Esophagus squamous epithelium (tissue), 5 donors: ENCODE measurements at regions not wholly inside any gene's neighbourhood (a gene's known extent, or its start where the extent isn't known, plus 50 kb on each side); places are given as distances from the start of the nearest gene placed in this dataset.
"Not testable (repeated sequence)": the region's sequence is repeated elsewhere in the genome, so short reads cannot be mapped to it uniquely, and the experiment has no call there.

Source experiments
- DNase-seq: peaks from one replicate; lab custom pipeline; 2025; lab: John Stamatoyannopoulos, UW
- H3K27ac ChIP-seq, 4 donors: fragments of 200-600 bp; sonication (generic); one replicate each; pipeline ENCODE4 v1.5.1; 2016 to 2019; ENCODE audit warnings: mild to moderate bottlenecking in 1 of 4
- H3K27me3 ChIP-seq, 4 donors: fragments of 200-600 bp; sonication (generic); 1 replicate in 3 of 4; 2 replicates in 1 of 4; pipeline versions ENCODE4 v1.5.1 to v1.6.0; 2017 to 2021; ENCODE audit warnings: antibody characterized with exemption in 1 of 4
- H3K36me3 ChIP-seq, 3 donors: fragments of 200-600 bp; sonication (generic); one replicate each; pipeline ENCODE4 v1.5.1; 2016 to 2019
- H3K4me1 ChIP-seq, 3 donors: fragments of 200-600 bp; sonication (generic); one replicate each; pipeline ENCODE4 v1.5.1; 2017 to 2019
- H3K4me3 ChIP-seq, 4 donors: fragments of 200-600 bp; sonication (generic); 1 replicate in 3 of 4; 2 replicates in 1 of 4; pipeline ENCODE4 v1.5.1; 2016 to 2019; ENCODE audit warnings: mild to moderate bottlenecking in 2 of 4, moderate library complexity in 1 of 4
- H3K9me3 ChIP-seq, 3 donors: fragments of 200-600 bp; sonication (generic); one replicate each; pipeline ENCODE4 v1.5.1; 2016 to 2019
- POLR2A ChIP-seq, 4 donors: fragments of 450-650 bp; IDR thresholded peaks; one replicate each; pipeline ENCODE4 v1.6.1; 2017; ENCODE audit warnings: antibody characterized with exemption in 4 of 4, mild to moderate bottlenecking in 4 of 4, moderate library complexity in 3 of 4
- WGBS, 2 donors: methylation state at CpG; one replicate each; pipeline ENCODE4 v1.1.5; 2018; 5-methylcytosine and 5-hydroxymethylcytosine counted together
- intact Hi-C: fragments of 100-400 bp; cut with DNase I; formaldehyde crosslinking; loops from one replicate; pipeline ENCODE4 v1.15.0; 2022
- TF ChIP-seq, protein P1 (sequence below), 6 experiments: fragments of 450-650 bp in 4 of 6; fragments of 200-600 bp in 2 of 6; sonication (generic) in 2 of 6; IDR thresholded peaks; one replicate each; pipeline ENCODE4 v1.5.1; 2016 to 2019; ENCODE audit warnings: antibody characterized with exemption in 6 of 6, mild to moderate bottlenecking in 4 of 6, moderate library complexity in 4 of 6
- donor health status: DM: yes; HTN: yes; CAD: no.

DNA sequence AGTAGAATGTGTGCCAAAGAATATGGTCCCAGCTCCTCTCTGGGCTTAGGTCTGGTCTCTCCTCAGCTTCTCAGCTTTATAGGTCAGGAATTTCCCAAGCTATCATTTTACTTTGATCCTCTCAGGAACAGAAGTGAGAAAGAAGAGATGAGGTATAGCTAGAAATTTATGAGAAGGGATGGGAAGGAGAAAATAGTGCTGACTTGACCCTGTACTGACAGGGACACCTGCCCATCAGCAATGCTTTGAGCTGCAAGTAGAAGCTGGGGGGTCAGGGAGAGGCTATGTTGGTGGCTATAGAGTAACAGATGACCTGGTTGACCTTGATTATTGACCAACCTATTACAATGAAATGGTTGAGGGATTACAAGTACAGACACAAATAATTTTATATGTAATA is 75.0 kb downstream of the XCL2 start:
- H3K27ac ChIP-seq: peak overlapping the region in 1 of 4 donors; percentile 53
- intact Hi-C loops: no loop called here

DNA sequence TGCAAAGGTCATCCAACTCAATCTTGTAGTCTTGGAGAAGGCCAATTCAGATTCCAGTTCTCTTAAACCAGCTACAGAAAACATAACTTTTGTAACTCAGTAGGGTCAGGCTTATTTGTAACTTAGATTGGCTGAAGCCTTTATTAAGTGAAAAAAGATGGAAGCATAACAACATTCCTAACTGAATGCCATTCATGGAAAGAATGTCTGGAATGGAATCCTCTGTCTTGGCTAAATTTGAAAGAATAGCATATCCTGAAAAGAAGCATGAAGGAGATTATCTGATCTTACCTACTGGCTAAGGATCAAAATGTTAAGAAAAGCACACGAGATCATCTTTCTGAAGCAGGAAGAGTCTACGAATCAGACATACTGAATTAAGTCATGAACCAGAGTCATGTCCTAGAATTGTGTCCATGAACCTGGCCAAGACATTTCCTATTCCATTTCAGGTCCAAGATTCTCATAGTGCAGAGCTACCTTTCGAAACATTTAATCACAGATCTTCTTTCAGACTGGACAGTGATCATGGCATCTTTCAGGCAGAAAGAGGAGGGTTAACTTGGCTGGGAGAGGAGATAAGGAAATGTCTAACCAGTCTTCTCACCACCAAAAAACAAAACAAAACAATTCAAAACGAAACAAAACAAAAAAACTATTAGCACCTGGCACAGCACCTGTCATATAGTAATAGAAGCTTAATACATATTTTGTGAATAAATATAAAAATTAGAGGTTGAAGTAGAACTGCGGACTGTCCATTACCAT is 75.6 kb downstream of the XCL2 start:
- Histone ChIP-seq H3K4me3 (no peak overlapping the region), H3K27me3 (no peaks in the 10 kb centered on the region), H3K27ac (no peak overlapping the region), H3K36me3 (no peaks in the 10 kb centered on the region), H3K9me3 (no peaks in the 10 kb centered on the region), H3K4me1 (peaks cover 7 to 54% (median 37%) of the 10 kb centered on the region in 3 donors)
- DNase-seq: no peak
- intact Hi-C loops: no loop called here
- WGBS, 2 donors: 53 to 58% methylated on average over 5 of the region's 5 CpGs
- TF ChIP-seq, protein P1, sequence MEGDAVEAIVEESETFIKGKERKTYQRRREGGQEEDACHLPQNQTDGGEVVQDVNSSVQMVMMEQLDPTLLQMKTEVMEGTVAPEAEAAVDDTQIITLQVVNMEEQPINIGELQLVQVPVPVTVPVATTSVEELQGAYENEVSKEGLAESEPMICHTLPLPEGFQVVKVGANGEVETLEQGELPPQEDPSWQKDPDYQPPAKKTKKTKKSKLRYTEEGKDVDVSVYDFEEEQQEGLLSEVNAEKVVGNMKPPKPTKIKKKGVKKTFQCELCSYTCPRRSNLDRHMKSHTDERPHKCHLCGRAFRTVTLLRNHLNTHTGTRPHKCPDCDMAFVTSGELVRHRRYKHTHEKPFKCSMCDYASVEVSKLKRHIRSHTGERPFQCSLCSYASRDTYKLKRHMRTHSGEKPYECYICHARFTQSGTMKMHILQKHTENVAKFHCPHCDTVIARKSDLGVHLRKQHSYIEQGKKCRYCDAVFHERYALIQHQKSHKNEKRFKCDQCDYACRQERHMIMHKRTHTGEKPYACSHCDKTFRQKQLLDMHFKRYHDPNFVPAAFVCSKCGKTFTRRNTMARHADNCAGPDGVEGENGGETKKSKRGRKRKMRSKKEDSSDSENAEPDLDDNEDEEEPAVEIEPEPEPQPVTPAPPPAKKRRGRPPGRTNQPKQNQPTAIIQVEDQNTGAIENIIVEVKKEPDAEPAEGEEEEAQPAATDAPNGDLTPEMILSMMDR (IDR thresholded peaks at IDR 0.05): no peak
- no peak for TF ChIP-seq POLR2A (IDR thresholded peaks at IDR 0.05)

More for the DNA sequence above, 75.0 kb downstream of the XCL2 start:
- Histone ChIP-seq H3K4me1 (peaks cover 7 to 54% (median 37%) of the 10 kb centered on the region in 3 donors), H3K36me3 (no peaks in the 10 kb centered on the region), H3K9me3 (no peaks in the 10 kb centered on the region), H3K27me3 (no peaks in the 10 kb centered on the region), H3K4me3 (no peak overlapping the region)
- no peak for DNase-seq
- TF ChIP-seq, protein P1 (IDR thresholded peaks at IDR 0.05): no peak
- no peak for TF ChIP-seq POLR2A (IDR thresholded peaks at IDR 0.05)

DNA sequence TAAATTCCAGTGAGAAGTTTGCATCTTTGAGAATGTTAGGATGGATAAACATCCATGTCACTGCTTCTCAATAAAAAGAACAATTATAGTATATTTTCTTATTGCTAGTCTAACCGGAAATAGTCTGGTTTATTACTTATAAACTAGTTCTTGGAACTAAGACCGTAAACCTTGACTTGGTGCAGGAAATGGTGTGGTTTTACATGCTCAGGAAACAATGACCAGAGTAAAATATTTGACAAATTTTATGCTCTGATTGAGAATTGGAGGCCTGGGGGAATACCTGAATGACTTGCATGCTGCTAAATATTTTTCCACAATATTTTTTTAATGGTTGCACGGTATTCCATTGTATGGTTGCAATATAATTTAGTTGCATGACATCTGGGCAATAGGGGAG is 76.3 kb downstream of the XCL2 start:
- peaks cover 0 to 2% (median 0%) of the 10 kb centered on the region in 4 donors for H3K27me3 ChIP-seq
- TF ChIP-seq POLR2A (IDR thresholded peaks at IDR 0.05): no peak
- TF ChIP-seq, protein P1 (IDR thresholded peaks at IDR 0.05): no peak
- WGBS, 2 donors: 41 to 57% methylated on average over 3 of the region's 3 CpGs
- no peaks in the 10 kb centered on the region for H3K36me3 ChIP-seq
- intact Hi-C loops: no loop called here
- no peak for DNase-seq
- no peak overlapping the region for H3K27ac ChIP-seq
- H3K9me3 ChIP-seq: no peaks in the 10 kb centered on the region
- no peak overlapping the region for H3K4me3 ChIP-seq
- peaks cover 7 to 54% (median 37%) of the 10 kb centered on the region in 3 donors for H3K4me1 ChIP-seq

DNA sequence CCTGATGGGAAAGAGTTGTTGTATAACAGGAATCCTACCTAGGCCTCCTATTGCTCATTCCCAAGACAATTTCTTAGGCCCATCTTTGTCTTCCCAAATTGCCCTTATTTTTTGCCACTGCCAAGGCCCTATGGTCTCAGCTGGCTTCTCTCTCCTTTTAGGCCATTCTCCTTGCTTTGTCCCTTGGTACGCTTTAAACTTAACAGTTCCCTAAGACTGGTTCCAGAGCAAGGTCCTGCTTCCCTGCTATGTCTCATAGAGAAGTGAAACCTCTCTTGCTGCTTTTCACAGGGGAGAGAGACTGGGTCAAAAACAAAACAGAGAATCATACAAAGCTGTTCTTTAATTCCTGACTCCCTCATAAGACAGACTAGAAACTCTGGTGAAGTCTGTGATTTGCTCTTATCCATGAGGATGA is 77.1 kb downstream of the XCL2 start:
- Histone ChIP-seq H3K4me1 (peaks cover 7 to 54% (median 37%) of the 10 kb centered on the region in 3 donors), H3K9me3 (no peaks in the 10 kb centered on the region), H3K36me3 (no peaks in the 10 kb centered on the region), H3K4me3 (no peak overlapping the region), H3K27me3 (peaks cover 0 to 6% (median 0%) of the 10 kb centered on the region in 4 donors), H3K27ac (peak overlapping the region in 1 of 4 donors; percentile 19)
- 71 to 90% methylated on average over 1 of the region's 1 CpG for WGBS, 2 donors
- TF ChIP-seq POLR2A (IDR thresholded peaks at IDR 0.05): no peak
- TF ChIP-seq, protein P1 (IDR thresholded peaks at IDR 0.05): no peak
- DNase-seq: no peak
- intact Hi-C loops: no loop called here

DNA sequence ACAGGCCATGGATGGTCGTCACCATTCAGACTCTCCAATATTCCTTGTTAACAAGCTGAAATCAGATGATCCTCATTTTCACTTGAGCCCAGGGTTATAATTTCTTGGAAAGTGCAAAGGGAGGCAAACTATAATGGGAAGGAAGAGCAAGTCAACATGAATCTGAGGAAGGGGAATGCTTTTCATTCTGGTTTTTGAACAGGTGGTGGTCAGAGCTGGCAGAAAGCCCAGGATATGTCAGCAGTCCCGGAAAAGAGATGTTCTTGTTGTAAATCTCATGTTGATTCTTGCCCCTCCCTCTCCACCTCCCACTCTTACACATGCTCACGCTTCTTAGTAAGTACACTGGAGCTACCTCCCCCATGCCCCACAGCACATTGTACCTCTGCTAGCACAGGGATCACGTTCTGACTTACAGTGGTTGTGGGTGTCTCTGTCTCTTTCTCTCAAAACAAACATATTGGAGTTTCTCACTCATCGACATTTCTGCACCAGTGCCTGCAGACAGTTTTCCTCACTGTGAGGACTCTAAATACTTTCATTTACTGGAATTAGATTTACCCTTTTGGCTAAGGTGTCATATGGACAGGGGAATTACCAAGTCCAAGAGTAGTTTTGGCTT is 77.6 kb downstream of the XCL2 start:
- intact Hi-C loops: no loop called here
- peaks cover 7 to 51% (median 36%) of the 10 kb centered on the region in 3 donors for H3K4me1 ChIP-seq
- 13 to 21% methylated on average over 5 of the region's 5 CpGs for WGBS, 2 donors
- H3K27me3 ChIP-seq: peaks cover 0 to 6% (median 0%) of the 10 kb centered on the region in 4 donors
- no peaks in the 10 kb centered on the region for H3K9me3 ChIP-seq
- no peaks in the 10 kb centered on the region for H3K36me3 ChIP-seq
- no peak for TF ChIP-seq POLR2A (IDR thresholded peaks at IDR 0.05)
- TF ChIP-seq, protein P1 (IDR thresholded peaks at IDR 0.05): no peak
- no peak overlapping the region for H3K4me3 ChIP-seq
- DNase-seq: no peak
- peak overlapping the region in 1 of 4 donors; percentile 19 for H3K27ac ChIP-seq

DNA sequence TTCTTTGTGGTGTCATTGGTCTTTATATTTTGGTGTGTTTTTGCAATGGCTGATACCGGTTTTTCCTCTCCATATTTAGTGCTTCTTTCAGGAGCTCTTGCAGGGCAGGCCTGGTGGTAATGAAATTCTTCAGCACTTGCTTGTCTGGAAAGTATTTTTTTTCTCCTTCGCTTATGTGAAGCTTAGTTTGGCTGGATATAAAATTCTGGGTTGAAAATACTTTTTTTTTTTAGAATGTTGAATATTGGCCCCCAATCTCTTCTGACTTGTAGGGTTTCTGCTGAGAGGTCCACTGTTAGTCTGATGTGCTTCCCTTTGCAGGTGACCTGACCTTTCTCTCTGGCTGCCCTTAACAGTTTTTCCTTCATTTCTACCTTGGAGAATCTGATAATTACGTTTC is 82.7 kb downstream of the XCL2 start:
- H3K4me1 ChIP-seq, H3K27me3 ChIP-seq, intact Hi-C loops, H3K27ac ChIP-seq, DNase-seq, H3K36me3 ChIP-seq, H3K9me3 ChIP-seq, H3K4me3 ChIP-seq: not testable (repeated sequence)
- 84 to 91% methylated on average over 3 of the region's 3 CpGs for WGBS, 2 donors

DNA sequence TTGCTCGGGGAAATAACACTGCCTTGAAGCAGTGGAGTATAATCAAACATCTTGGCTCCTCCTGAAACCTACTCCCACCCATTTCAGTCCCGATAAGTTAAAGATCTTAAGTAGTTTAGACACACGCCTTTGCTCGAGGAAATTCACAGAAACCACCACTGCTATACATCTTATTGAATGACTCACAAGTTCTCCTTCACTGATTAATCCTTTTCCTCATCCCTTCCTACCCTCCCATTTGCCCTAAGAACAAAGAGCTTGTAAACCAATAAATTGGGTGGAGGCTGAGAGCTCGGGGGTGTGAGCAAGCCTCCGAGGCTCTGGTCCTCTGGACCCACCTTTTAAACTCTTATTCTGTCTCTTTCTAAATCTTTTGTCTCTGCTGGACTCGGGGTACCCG is 86.5 kb downstream of the XCL2 start:
- H3K9me3 ChIP-seq: peaks cover 0 to 10% (median 0%) of the 10 kb centered on the region in 3 donors
- H3K4me3 ChIP-seq, H3K27me3 ChIP-seq, intact Hi-C loops, DNase-seq, H3K4me1 ChIP-seq, H3K36me3 ChIP-seq, H3K27ac ChIP-seq: not testable (repeated sequence)
- WGBS, 2 donors: 43 to 48% methylated on average over 7 of the region's 8 CpGs
